Spleen (tissue), 3 donors: ENCODE measurements at regions not wholly inside any gene's neighbourhood (a gene's known extent, or its start where the extent isn't known, plus 50 kb on each side); places are given as distances from the start of the nearest gene placed in this dataset.

Experiments
- POLR2A ChIP-seq, 3 donors: fragments of 450-650 bp; IDR thresholded peaks; one replicate each; pipeline ENCODE4 v1.5.1; 2017; ENCODE audit warnings: antibody characterized with exemption in 3 of 3, mild to moderate bottlenecking in 1 of 3
- POLR2AphosphoS5 ChIP-seq, 3 donors: sonication (generic); formaldehyde crosslinking; IDR thresholded peaks; one replicate each; pipeline ENCODE4 v1.5.1; 2017; ENCODE audit warnings: antibody characterized with exemption in 3 of 3

DNA sequence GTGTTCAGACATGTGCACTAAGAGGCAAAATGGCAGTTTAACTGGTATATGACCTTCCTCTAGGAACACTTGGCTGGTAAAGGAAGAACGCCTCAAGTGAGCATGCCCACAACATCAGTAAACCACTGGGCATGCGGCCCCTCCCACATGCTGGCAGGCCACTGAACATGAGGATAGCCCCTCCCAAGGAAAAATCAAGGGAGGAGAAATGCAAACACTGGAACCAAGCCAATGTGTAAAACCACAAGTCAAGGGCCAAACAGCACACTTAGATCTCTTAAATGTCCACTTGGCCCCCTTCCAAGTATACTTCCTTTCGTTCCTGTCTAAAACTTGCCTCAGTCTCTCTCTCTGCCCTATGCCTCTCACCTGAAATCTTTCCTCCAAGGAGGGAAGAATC, 980.8 kb downstream of the TSN start:
- TF ChIP-seq POLR2AphosphoS5 (IDR thresholded peaks at IDR 0.05) (no peak), POLR2A (IDR thresholded peaks at IDR 0.05) (no peak)
